Stimulated activated effector memory CD8-positive, alpha-beta T cell treated with anti-CD3 and anti-CD28 coated beads, Interleukin-12 subunit alpha, Interleukin-12 subunit beta, amount 100 ng/mL, for 72 hours (primary cell): ENCODE measurements at regions not wholly inside any gene's neighbourhood (a gene's known extent, or its start where the extent isn't known, plus 50 kb on each side); places are given as distances from the start of the nearest gene placed in this dataset.
A peak's percentile ranks its signal among the peaks of the same experiment; 100 is the strongest.

Source experiments
- ATAC-seq: fragments of 150-1000 bp; cut with Tn5 transposase; 2 replicates; pipeline ENCODE4 v1.10.0; 2021
- DNase-seq, 2 donors: peaks; one replicate each; pipeline ENCODE4 v3.0.0; 2021 to 2022; ENCODE audit warnings: low spot score in 2 of 2
- H3K27ac Mint-ChIP-seq: one replicate; pipeline ENCODE4 v1.8.0; 2022; ENCODE audit warnings: mild to moderate bottlenecking, mixed read lengths
- H3K36me3 Mint-ChIP-seq: one replicate; pipeline ENCODE4 v1.8.0; 2022; ENCODE audit warnings: mild to moderate bottlenecking, mixed read lengths
- H3K4me1 Mint-ChIP-seq: one replicate; pipeline ENCODE4 v1.8.0; 2022; ENCODE audit warnings: mixed read lengths
- H3K4me3 Mint-ChIP-seq: one replicate; pipeline ENCODE4 v1.8.0; 2022; ENCODE audit warnings: mild to moderate bottlenecking, mixed read lengths
- H3K9me3 Mint-ChIP-seq: one replicate; pipeline ENCODE4 v1.8.0; 2022; ENCODE audit warnings: mixed read lengths

DNA sequence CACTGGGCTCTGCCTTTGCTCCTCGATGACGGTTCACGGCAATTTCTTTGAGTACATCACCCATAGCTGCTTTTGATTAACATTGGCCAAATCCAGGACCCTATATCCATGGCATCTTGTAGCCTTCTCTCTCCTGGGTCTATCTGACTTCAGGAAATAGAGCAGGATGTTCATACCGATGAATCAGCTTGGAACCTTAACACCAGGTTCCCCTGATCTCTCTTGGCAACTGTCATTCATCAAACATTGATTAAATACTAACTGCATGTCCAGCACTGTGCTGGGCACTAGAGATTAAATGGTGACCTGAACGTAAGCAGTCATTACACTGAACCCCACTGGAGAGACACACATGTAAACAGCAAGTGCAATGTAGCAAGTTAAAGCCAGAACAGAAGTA lies 77.0 kb upstream of the MED13L start:
- ATAC-seq (no peak), DNase-seq (no peak)
- Mint-ChIP-seq H3K4me1 (peaks cover 12% of the 10 kb centered on the region), H3K4me3 (no peak overlapping the region), H3K36me3 (no peaks in the 10 kb centered on the region), H3K9me3 (no peaks in the 10 kb centered on the region), H3K27ac (no peak overlapping the region)

DNA sequence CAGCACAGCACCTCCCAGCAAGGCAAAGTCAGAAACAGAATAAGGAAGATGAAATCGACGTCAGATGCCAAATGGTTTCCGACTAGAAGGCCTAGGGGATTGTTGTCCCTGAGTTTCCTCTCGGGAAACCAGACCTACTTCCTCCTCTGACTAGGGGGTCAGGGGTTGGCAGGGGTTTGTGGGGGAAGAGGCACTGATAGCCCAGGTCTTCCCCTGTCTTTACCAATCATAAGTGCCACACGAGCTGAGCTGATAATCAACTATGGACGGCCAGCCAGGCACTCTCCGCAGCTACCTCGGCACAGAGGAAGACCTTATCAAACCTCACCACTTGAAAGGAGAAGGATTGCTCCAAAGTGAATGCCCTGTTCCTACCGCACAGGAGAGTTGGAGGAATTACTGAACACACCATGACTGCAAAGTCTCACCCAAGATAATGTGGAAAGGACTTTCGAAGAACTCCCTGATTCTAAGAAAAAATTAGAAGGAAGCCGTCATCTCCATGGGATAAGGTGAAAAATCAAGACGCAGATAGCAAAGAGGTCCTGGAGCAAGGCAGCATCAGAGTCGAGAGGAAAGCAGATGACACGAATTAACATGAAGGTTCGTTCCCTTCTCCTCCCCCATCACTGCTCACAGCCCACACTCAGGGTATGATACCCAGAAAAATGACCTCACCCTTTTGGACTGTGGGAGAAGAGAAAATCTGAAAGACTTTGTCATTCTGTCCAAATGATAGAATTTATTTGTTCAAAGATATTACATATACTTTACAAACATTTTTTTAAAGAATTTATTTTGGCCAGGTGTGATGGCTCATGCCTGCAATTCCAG lies 77.7 kb upstream of the MED13L start:
- no peaks in the 10 kb centered on the region for H3K36me3 Mint-ChIP-seq
- DNase-seq = no peak
- H3K4me1 Mint-ChIP-seq = peaks cover 18% of the 10 kb centered on the region
- no peak overlapping the region for H3K4me3 Mint-ChIP-seq
- H3K27ac Mint-ChIP-seq = no peak overlapping the region
- ATAC-seq = no peak
- H3K9me3 Mint-ChIP-seq = no peaks in the 10 kb centered on the region

DNA sequence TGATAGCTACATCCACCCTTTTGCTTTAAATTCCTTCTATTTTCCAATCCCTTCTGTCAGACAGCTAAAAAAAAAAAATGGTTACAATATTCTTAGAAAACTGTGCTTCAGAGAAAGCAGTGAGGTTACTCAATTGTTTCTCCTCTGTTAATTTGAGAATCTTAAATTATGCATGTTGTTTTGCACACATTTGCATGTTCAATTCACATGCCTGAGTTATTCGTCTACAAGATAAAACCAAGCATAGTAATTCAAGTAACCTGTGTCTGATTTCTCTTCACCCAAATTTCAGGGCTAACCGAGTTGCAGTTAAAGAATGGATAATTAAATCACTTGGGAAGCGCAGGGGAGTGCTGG lies 81.0 kb upstream of the MED13L start:
- ATAC-seq (no peak), DNase-seq (no peak)
- Mint-ChIP-seq H3K4me3 (peak overlapping the region; percentile 72), H3K36me3 (no peaks in the 10 kb centered on the region), H3K9me3 (no peaks in the 10 kb centered on the region), H3K27ac (peak overlapping the region; percentile 82), H3K4me1 (peaks cover 27% of the 10 kb centered on the region)

DNA sequence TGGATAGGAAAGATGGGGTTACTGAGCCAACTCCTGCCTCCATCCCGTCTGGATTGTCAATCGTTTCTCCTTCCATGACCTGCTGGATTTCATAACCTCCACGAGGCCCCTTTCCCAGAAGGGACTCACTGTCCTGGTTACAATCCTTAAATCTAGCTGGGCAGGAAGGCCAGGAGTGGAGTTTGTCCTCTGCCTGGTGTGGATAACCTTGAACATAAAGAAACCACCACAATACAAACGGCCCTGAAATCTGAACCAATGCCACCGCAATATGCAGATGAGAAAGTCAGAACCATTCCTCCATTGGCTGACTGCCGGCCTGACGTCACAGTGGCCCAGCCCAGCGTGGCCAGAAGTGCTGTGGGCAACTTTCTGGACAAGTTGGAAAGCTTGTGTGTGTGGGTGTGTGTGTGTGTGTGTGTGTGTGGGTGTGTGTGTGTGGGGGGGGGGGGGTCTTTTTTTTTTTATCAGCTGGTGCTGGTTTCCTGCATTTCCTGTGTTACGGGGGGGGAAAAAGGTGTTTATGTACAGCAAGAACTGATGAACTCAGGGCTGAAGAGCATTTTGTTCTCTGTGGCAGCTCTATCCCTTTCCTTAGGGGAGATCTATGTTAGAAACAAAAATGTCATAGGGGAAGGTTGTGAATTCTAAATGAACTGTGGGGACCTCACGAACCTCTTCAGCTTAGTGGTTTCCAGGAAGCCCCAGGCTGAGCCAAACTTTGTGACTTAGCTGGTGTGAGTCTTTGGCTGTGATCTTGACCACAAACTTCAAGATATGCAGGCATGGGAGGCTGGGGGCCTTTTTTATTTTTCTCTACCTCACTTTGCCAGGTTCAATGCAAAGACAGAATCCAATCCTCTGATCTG lies 81.6 kb upstream of the MED13L start:
- peak overlapping the region; percentile 82 for H3K27ac Mint-ChIP-seq
- H3K4me1 Mint-ChIP-seq = peaks cover 27% of the 10 kb centered on the region
- H3K4me3 Mint-ChIP-seq = peak overlapping the region; percentile 72
- H3K36me3 Mint-ChIP-seq = no peaks in the 10 kb centered on the region
- DNase-seq = peak; percentile 33 to 74
- ATAC-seq = peak; percentile 87
- no peaks in the 10 kb centered on the region for H3K9me3 Mint-ChIP-seq

DNA sequence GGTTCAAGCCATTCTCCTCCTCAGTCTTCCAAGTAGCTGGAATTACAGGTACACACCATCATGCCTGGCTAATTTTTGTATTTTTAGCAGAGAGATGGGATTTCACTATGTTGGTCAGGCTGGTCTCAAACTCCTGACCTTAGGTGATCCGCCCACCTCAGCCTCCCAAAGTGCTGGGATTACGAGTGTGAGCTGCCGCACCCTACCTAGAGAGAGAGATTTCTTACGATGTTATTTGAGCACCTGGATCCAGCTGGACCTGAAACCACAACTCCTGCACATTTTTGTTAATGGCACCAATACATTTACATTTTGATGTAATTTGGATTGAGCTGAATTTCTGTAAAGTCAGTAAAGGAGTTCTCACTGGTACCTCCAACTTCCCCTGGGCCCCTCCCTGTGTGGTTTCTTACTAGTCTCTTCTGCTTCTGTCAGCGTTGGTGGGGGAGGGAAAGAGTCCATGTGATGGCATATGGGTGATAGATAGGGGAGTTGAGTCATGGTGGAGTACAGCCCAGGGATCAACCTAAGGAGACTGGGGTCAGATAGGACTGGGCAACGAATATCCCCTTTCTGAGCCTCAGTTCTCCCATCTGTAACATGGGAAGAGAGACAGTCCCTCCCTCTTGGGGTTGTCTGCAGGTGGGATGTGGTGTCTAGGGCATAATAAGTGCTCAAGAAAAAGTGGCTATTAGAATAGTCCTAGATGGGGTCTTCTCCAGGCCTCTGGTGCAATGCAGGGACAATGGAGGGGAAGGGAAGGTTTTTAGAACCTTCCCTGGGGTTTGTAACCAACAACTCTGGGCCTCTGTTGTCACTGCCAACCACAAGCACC lies 83.3 kb upstream of the MED13L start:
- Mint-ChIP-seq H3K36me3 (no peaks in the 10 kb centered on the region), H3K4me1 (peaks cover 27% of the 10 kb centered on the region), H3K4me3 (peak overlapping the region; percentile 72), H3K27ac (peak overlapping the region; percentile 0), H3K9me3 (no peaks in the 10 kb centered on the region)
- ATAC-seq (peak; percentile 66), DNase-seq (no peak)

DNA sequence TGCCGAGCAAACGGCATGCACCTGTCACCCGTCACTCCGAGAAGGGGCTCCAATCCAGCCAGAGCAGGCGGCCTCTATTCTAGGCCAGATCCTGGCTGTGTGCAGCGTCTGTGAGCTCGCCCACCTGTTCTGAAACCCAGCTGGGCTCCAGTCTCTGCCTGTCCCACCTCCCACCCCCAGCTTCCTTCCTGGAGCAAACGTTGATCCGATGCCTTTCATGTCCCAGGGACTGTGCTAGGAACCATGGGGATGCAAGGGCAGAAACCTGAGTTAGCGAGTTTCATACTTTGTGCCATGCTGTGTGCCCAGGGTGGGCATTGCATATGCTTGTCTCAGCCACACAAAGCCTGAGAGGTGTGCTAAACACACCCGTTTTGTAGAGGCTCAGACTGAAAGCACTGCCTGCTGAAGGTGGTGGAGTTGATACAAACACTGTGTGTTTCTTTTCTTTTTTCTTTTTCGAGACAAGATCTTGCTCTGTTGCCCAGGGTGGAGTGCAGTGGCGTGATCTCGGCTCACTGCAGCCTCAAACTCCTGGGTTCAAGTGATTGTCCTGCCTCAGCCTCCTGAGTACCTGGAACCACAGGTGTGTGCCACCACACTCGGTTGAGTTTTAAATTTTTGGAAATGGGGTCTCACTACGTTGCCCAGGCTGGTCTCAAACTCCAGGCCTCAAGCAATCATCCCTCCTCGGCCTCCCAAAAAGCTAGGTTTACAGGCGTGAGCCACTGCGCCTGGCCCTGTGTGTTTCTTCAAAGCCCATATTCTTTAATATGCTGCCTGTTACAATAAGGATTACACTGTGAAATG lies 84.1 kb upstream of the MED13L start:
- H3K27ac Mint-ChIP-seq = no peak overlapping the region
- no peak overlapping the region for H3K4me3 Mint-ChIP-seq
- ATAC-seq = no peak
- no peaks in the 10 kb centered on the region for H3K36me3 Mint-ChIP-seq
- peaks cover 27% of the 10 kb centered on the region for H3K4me1 Mint-ChIP-seq
- H3K9me3 Mint-ChIP-seq = no peaks in the 10 kb centered on the region
- DNase-seq = no peak

DNA sequence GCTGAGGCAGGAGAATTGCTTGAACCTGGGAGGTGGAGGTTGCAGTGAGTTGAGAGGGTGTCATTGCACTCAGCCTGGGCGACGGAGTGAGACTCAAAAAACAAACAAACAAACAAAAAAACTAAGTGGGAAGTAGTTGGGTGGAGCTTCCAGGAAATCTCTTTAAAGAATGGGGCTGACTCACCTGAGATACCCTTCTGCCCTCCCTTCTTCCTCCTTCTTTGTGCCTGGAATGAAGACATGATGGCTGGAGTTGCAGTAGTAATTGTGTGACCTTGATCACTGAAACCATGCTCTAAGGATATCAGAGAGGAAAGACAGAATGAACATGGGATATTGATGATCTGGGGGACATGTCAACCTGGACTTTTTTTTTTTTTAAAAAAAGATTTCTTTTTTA lies 87.6 kb upstream of the MED13L start:
- no peak overlapping the region for H3K4me3 Mint-ChIP-seq
- H3K4me1 Mint-ChIP-seq = peaks cover 10% of the 10 kb centered on the region
- H3K27ac Mint-ChIP-seq = no peak overlapping the region
- DNase-seq (no peak), ATAC-seq (no peak)
- no peaks in the 10 kb centered on the region for H3K9me3 Mint-ChIP-seq
- no peaks in the 10 kb centered on the region for H3K36me3 Mint-ChIP-seq

DNA sequence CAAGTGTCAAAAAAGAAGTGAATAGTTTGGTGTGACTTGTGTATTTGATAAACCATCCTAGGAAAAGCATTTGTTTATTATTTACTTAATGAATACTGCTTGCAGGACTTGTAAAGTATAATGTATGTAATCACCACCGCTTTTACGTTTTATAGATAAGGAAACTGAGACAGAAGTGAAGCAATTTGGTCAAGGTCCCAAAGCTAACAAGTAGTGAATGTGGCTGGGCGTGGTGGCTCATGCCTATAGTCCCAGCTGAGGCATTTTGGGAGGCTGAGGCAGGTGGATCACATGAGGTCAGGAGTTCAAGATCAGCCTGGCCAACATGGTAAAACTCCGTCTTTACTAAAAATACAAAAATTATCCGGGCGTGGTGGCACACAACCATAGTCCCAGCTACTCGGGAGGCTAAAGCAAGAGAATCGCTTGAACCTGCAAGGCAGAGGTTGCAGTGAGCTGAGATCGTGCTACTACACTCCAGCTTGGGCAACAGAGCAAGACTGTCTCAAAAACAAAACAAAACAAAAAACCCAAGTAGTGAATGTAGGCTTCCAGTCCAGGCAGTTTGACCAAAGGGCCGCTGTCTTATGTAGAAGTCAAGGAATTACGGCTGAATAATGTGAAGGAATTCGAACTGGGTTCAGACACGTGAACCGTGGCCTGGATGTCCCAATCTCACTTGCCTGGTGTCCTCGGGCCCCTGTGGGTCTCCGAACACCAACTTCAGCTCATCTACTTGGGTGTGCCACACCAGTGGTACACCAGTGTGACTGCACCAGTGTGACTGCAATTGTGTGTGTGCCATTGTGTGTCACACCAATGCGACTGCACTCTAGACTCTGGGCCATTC lies 88.3 kb upstream of the MED13L start:
- Mint-ChIP-seq H3K4me3 (no peak overlapping the region), H3K36me3 (no peaks in the 10 kb centered on the region), H3K9me3 (no peaks in the 10 kb centered on the region), H3K27ac (no peak overlapping the region), H3K4me1 (peaks cover 3% of the 10 kb centered on the region)
- ATAC-seq (no peak), DNase-seq (no peak)

DNA sequence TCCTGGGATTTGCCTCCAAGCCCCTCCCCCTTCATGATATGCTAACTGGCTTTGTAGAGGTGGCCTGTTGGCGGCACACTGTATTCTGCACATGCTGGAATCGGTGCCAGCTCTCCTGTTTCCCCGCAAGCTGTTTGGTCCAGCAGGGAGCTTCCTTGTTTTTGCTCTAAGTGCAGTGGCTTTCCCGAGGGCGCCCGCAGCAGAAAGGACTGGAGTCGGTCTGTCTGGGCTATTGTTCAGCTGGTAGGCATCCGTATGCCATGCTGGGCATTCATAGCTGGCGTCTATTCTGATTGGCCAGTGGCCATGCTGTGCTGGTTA lies 88.9 kb upstream of the MED13L start:
- DNase-seq (no peak), ATAC-seq (no peak)
- no peaks in the 10 kb centered on the region for H3K36me3 Mint-ChIP-seq
- H3K4me3 Mint-ChIP-seq = no peak overlapping the region
- no peak overlapping the region for H3K27ac Mint-ChIP-seq
- no peaks in the 10 kb centered on the region for H3K4me1 Mint-ChIP-seq
- H3K9me3 Mint-ChIP-seq = no peaks in the 10 kb centered on the region

DNA sequence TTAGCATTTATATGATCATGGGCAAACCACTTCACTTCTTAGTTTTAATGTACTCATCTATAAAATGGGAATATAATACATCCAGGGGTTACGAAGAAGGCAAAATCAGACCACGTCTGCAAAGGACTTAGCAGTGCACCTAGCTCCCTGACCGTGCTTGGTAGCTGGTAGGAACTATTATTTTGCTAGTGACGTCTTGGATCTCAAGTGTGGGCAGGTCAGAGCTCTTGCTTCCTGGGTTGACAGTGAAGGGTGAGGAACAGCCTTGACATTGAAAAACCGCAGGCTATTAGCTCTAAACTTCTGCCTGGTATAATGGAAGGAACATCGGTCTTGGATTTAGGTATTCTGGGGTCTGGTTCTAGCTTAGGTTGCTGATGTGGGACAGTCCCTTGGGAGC lies 89.3 kb upstream of the MED13L start:
- H3K9me3 Mint-ChIP-seq = no peaks in the 10 kb centered on the region
- ATAC-seq = no peak
- DNase-seq = no peak
- H3K27ac Mint-ChIP-seq = peak overlapping the region; percentile 9
- no peaks in the 10 kb centered on the region for H3K36me3 Mint-ChIP-seq
- H3K4me3 Mint-ChIP-seq = no peak overlapping the region
- H3K4me1 Mint-ChIP-seq = no peaks in the 10 kb centered on the region

DNA sequence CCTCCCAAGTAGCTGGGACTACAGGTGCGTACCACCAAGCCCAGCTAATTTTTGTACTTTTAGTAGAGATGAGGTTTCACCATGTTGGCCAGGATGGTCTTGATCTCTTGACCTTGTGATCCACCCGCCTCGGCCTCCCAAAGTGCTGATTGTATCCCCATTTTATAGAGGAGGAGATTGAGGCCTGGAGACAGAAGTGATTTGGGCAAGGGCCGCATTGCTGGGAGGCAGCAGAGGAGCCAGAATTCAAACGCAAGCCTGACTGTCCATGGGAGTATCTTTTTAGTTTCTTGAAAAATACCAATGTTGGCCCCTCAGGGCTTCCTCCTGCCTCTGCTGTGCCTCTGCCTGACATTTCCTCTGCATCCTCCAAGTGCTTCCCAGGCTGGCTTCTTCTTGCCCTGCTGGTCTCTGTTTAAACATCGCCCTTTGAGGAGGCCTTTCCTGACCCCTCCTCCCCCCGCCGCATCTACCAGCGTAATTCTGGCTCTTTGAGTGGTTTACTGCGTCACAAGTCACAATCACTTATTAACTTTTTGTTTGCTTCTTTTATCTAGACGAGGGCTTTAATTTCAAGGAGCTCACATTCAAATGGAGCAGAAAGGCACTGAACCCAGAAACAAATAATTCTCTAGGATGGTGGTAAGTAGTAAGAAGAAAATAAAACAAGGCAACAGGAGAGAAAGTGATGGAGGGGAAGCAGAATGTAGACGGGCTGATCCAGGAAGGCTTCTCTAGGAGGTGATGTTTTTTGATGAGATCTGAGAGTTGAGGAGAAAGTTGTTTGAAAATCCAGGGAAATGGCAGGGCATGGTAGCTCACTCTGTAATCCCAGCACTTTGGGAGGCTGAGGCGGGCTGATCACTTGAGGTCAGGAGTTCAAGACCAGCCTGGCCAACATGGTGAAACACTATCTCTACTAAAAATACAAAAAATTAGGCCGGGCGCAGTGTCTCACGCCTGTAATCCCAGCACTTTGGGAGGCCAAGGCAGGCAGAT lies 91.0 kb upstream of the MED13L start:
- no peak for DNase-seq
- ATAC-seq = no peak
- H3K27ac Mint-ChIP-seq = no peak overlapping the region
- H3K4me3 Mint-ChIP-seq = no peak overlapping the region
- H3K4me1 Mint-ChIP-seq = no peaks in the 10 kb centered on the region
- no peaks in the 10 kb centered on the region for H3K9me3 Mint-ChIP-seq
- H3K36me3 Mint-ChIP-seq = no peaks in the 10 kb centered on the region

DNA sequence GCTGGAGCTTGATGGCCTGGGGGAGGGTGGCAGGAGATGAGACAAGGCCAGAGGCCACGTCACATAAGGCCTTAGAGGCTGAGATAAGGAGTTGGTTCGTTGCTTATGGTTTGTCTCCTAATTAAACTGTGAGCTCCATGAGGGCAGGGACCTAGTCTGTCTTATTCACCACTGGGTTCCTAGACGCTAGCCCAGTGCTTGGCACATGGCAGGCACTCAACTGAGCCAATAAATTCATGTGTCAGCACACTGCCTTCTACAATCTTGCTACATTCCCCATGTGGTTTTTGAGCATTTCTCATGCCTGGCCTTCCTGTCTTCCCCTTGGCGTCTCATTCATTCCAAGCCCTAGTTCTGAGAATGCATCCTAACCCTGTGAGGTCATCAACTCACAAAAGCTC lies 92.5 kb upstream of the MED13L start:
- ATAC-seq (no peak), DNase-seq (no peak)
- Mint-ChIP-seq H3K27ac (no peak overlapping the region), H3K4me3 (no peak overlapping the region), H3K9me3 (no peaks in the 10 kb centered on the region), H3K4me1 (peaks cover 1% of the 10 kb centered on the region), H3K36me3 (no peaks in the 10 kb centered on the region)

DNA sequence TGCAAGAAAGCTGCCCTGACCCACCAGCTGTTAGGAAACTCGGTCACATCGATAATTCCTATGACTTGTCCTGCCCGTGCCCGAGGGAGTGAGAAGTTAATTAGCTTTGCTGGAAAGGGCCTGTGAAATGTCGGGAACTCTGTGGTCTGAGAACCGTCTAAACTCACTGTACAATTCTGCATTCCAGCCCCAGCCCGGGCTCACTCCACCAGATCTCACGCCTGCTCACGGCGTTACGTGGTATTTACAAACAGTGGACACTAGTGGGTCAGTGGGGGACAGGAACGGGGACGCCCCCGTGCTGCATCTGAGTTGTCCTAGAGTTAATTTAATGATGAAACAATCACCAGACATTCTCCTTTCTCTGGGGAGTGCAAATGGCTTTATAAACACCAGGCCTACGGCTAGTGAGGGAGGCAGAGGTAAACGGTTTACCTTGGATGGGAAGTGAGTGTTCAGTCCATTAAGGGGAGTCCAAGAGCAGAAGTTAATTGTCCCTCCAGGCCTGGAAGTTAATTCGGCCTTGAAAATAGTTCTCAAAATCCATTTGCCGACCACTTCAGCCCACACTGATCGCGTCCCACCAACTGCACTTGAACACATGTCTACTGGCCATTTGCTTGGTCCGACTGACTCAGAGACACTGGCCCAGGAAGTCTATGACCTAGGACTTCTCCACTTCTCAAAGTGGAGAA lies 93.5 kb upstream of the MED13L start:
- Mint-ChIP-seq H3K4me1 (peaks cover 12% of the 10 kb centered on the region), H3K36me3 (no peaks in the 10 kb centered on the region), H3K4me3 (no peak overlapping the region), H3K27ac (no peak overlapping the region), H3K9me3 (no peaks in the 10 kb centered on the region)
- ATAC-seq (no peak), DNase-seq (no peak)
